H9 (cell line): ENCODE measurements at regions not wholly inside any gene's neighbourhood (a gene's known extent, or its start where the extent isn't known, plus 50 kb on each side); places are given as distances from the start of the nearest gene placed in this dataset.

Source experiments
- DNase-seq: peaks from one replicate; pipeline ENCODE4 v3.0.0-alpha.2; 2017
- H2AFZ ChIP-seq: one replicate; pipeline ENCODE4 v1.6.1; 2013; ENCODE audit warnings: mild to moderate bottlenecking, low read length, control low read depth, moderate library complexity
- H2AK5ac ChIP-seq: 2 replicates; pipeline ENCODE4 v1.6.1; 2013; ENCODE audit warnings: low read length, control low read depth, mixed read lengths; ENCODE audit not compliant: insufficient read length
- H2BK120ac ChIP-seq: one replicate; pipeline ENCODE4 v1.6.1; 2013; ENCODE audit warnings: low read depth, mild to moderate bottlenecking, low read length, control low read depth, inconsistent platforms; ENCODE audit not compliant: poor library complexity, severe bottlenecking
- H2BK12ac ChIP-seq: 2 replicates; pipeline ENCODE4 v1.6.1; 2013; ENCODE audit warnings: low read length, control low read depth, mixed read lengths, low read depth; ENCODE audit not compliant: insufficient read length
- H2BK15ac ChIP-seq: 2 replicates; pipeline ENCODE4 v1.6.1; 2013; ENCODE audit warnings: low read depth, low read length, control low read depth
- H2BK20ac ChIP-seq: one replicate; pipeline ENCODE4 v1.6.1; 2013; ENCODE audit warnings: low read depth, mild to moderate bottlenecking, low read length, control low read depth, inconsistent platforms; ENCODE audit not compliant: poor library complexity, severe bottlenecking
- H2BK5ac ChIP-seq: 2 replicates; pipeline ENCODE4 v1.6.1; 2013; ENCODE audit warnings: low read length, control low read depth, mixed read lengths; ENCODE audit not compliant: insufficient read length
- H3K14ac ChIP-seq: 2 replicates; pipeline ENCODE4 v1.6.1; 2013; ENCODE audit warnings: low read length, control low read depth; ENCODE audit not compliant: insufficient read depth
- H3K18ac ChIP-seq: 2 replicates; pipeline ENCODE4 v1.6.1; 2013; ENCODE audit warnings: low read depth, mild to moderate bottlenecking, mixed read lengths, low read length, control low read depth; ENCODE audit not compliant: insufficient read length
- H3K23ac ChIP-seq: 2 replicates; pipeline ENCODE4 v1.6.1; 2013; ENCODE audit warnings: low read length, control low read depth, mixed read lengths, low read depth; ENCODE audit not compliant: insufficient read length
- H3K23me2 ChIP-seq: 2 replicates; pipeline ENCODE4 v1.6.1; 2013; ENCODE audit warnings: low read depth, mild to moderate bottlenecking, mixed read lengths, low read length, control low read depth; ENCODE audit not compliant: insufficient read length, poor library complexity, severe bottlenecking
- H3K27ac ChIP-seq: 2 replicates; pipeline ENCODE4 v1.5.1; 2013; ENCODE audit warnings: low read length, control low read depth, mixed read lengths, low read depth; ENCODE audit not compliant: insufficient read length
- H3K27me3 ChIP-seq: 2 replicates; pipeline ENCODE4 v1.6.1; 2013; ENCODE audit warnings: low read length, control low read depth, inconsistent platforms; ENCODE audit not compliant: insufficient read depth
- H3K4ac ChIP-seq: 2 replicates; pipeline ENCODE4 v1.6.1; 2013; ENCODE audit warnings: low read depth, mild to moderate bottlenecking, control low read depth, inconsistent platforms, low read length, moderate library complexity
- H3K4me1 ChIP-seq: 2 replicates; pipeline ENCODE4 v1.6.1; 2013; ENCODE audit warnings: low read length, control low read depth, inconsistent platforms; ENCODE audit not compliant: insufficient read depth
- H3K4me2 ChIP-seq: 2 replicates; pipeline ENCODE4 v1.6.1; 2013; ENCODE audit warnings: low read length, control low read depth, mixed read lengths; ENCODE audit not compliant: insufficient read length, insufficient read depth
- H3K56ac ChIP-seq: 2 replicates; pipeline ENCODE4 v1.6.1; 2013; ENCODE audit warnings: low read depth, mild to moderate bottlenecking, mixed read lengths, low read length, control low read depth; ENCODE audit not compliant: insufficient read length
- H3K79me1 ChIP-seq: 2 replicates; pipeline ENCODE4 v1.6.1; 2013; ENCODE audit warnings: low read depth, mild to moderate bottlenecking, moderate library complexity, low read length, control low read depth, inconsistent platforms; ENCODE audit not compliant: insufficient read depth, poor library complexity, severe bottlenecking
- H3K79me2 ChIP-seq: 2 replicates; pipeline ENCODE4 v1.6.1; 2013; ENCODE audit warnings: low read length, control low read depth, inconsistent platforms; ENCODE audit not compliant: insufficient read depth
- H3K9ac ChIP-seq: 2 replicates; pipeline ENCODE4 v1.6.1; 2013; ENCODE audit warnings: low read length, control low read depth, mixed read lengths; ENCODE audit not compliant: insufficient read length; ENCODE audit errors: extremely low read depth
- H3K9me3 ChIP-seq: one replicate; pipeline ENCODE4 v1.6.1; 2013; ENCODE audit warnings: low read depth, low read length, inconsistent platforms; ENCODE audit not compliant: control insufficient read depth
- H3T11ph ChIP-seq: one replicate; pipeline ENCODE4 v1.6.1; 2013; ENCODE audit warnings: mild to moderate bottlenecking, low read length, control low read depth, inconsistent platforms
- H4K20me1 ChIP-seq: one replicate; pipeline ENCODE4 v1.6.1; 2013; ENCODE audit not compliant: control insufficient read depth, insufficient read length, insufficient read depth
- H4K5ac ChIP-seq: 2 replicates; pipeline ENCODE4 v1.6.1; 2013; ENCODE audit warnings: low read depth, mild to moderate bottlenecking, mixed read lengths, low read length, control low read depth; ENCODE audit not compliant: insufficient read length
- H4K8ac ChIP-seq: replicated peaks from 2 replicates; pipeline ENCODE4 v1.6.1; 2013; ENCODE audit warnings: low read length, control low read depth, mixed read lengths, low read depth; ENCODE audit not compliant: insufficient read length
- H4K91ac ChIP-seq: 2 replicates; pipeline ENCODE4 v1.6.1; 2013; ENCODE audit warnings: low read depth, mild to moderate bottlenecking, moderate library complexity, mixed read lengths, low read length, control low read depth; ENCODE audit not compliant: insufficient read length
- H3K27ac Mint-ChIP-seq, 3 experiments: 2 replicates in 2 of 3; 3 replicates in 1 of 3; pipeline ENCODE4 v1.8.0; 2020 to 2021; ENCODE audit warnings: mixed read lengths in 3 of 3, mild to moderate bottlenecking in 1 of 3, moderate library complexity in 1 of 3
- H3K27me3 Mint-ChIP-seq: 2 replicates; pipeline ENCODE4 v1.8.0; 2021; ENCODE audit warnings: low read depth, mild to moderate bottlenecking, moderate library complexity, mixed read lengths
- H3K36me3 Mint-ChIP-seq, 3 experiments: 2 replicates in 2 of 3; 3 replicates in 1 of 3; pipeline ENCODE4 v1.8.0; 2020 to 2021; ENCODE audit warnings: low read depth in 3 of 3, mixed read lengths in 3 of 3; ENCODE audit not compliant: insufficient read depth in 1 of 3
- H3K4me1 Mint-ChIP-seq, 2 experiments: 2 replicates each; pipeline ENCODE4 v1.8.0; 2020; ENCODE audit warnings: mixed read lengths in 2 of 2
- H3K4me3 Mint-ChIP-seq, 2 experiments: 2 replicates in 1 of 2; 3 replicates in 1 of 2; pipeline ENCODE4 v1.8.0; 2020 to 2021; ENCODE audit warnings: mild to moderate bottlenecking in 2 of 2, mixed read lengths in 2 of 2, moderate library complexity in 1 of 2
- H3K9me3 Mint-ChIP-seq, 2 experiments: 2 replicates in 1 of 2; 3 replicates in 1 of 2; pipeline ENCODE4 v1.8.0; 2020; ENCODE audit warnings: mild to moderate bottlenecking in 2 of 2, mixed read lengths in 2 of 2, moderate library complexity in 1 of 2
- WGBS: extraction: QIAGEN DNeasy Blood & Tissue Kit; methylation state at CpG from one replicate; pipeline ENCODE4 v1.1.7; 2013; ENCODE audit warnings: missing lambda C conversion rate, low lambda C conversion rate, mixed read lengths; ENCODE audit not compliant: insufficient read length; ENCODE audit errors: extremely low coverage; 5-methylcytosine and 5-hydroxymethylcytosine counted together
- TF ChIP-seq, protein P1 (sequence below): fragments of 200-600 bp; sonication (generic); conservative IDR thresholded peaks from 3 replicates; pipeline ENCODE4 v1.8.0; 2021; ENCODE audit warnings: antibody characterized with exemption, mild to moderate bottlenecking

DNA sequence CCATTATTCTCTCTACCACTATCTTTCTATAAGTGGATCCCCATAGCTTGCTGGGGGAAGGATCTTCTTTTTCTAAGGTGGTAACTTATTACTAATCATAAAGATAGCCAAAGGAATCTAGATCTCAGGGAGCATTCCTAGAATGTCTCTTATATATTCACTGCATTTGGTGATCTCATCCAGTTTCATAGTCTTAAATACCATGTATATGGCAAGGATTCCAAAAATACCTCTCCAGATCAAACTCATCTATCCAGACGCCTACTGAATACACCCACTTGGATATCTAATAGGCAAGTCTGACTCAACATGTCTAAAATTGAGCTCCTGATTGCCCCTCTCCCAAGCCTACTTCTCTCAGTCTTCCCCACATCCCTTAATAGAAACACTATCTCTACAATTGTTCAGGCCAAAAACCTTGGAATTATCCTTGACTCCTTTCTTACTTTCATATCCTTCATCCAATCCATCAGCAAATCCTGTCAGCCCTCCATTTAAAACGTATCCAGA is 264.4 kb downstream of the HACE1 start:
- Histone ChIP-seq H3K4me1 (peaks cover 5% of the 10 kb centered on the region; the same call in 1 of the 2 replicates), H3K79me2 (no peaks in the 10 kb centered on the region), H2BK120ac (no peak overlapping the region), H2BK5ac (no peak overlapping the region), H3K9me3 (no peaks in the 10 kb centered on the region), H3K4ac (no peak overlapping the region), H2AFZ (no peak overlapping the region), H3K9ac (no peak overlapping the region), H3K4me2 (no peak overlapping the region), H3K27me3 (no peaks in the 10 kb centered on the region), H3T11ph (no peak overlapping the region), H4K5ac (no peak overlapping the region), H3K18ac (no peak overlapping the region), H3K27ac (no peak overlapping the region), H4K91ac (no peak overlapping the region), H3K23ac (no peak overlapping the region), H4K8ac (no peak overlapping the region), H3K79me1 (no peaks in the 10 kb centered on the region), H4K20me1 (no peaks in the 10 kb centered on the region), H2BK12ac (no peak overlapping the region), H2BK20ac (no peak overlapping the region), H3K23me2 (no peaks in the 10 kb centered on the region), H2BK15ac (no peak overlapping the region), H3K56ac (no peak overlapping the region), H3K14ac (no peak overlapping the region), H2AK5ac (no peak overlapping the region)
- Mint-ChIP-seq H3K4me1 (peaks cover 10% of the 10 kb centered on the region in 2 experiments; a peak in 3 of 4 replicates), H3K27me3 (no peaks in the 10 kb centered on the region), H3K9me3 (no peaks in the 10 kb centered on the region), H3K36me3 (no peaks in the 10 kb centered on the region), H3K27ac (no peak overlapping the region), H3K4me3 (no peak overlapping the region)
- no CpG with 5 or more reads among the region's 2 CpGs for WGBS
- TF ChIP-seq, protein P1, sequence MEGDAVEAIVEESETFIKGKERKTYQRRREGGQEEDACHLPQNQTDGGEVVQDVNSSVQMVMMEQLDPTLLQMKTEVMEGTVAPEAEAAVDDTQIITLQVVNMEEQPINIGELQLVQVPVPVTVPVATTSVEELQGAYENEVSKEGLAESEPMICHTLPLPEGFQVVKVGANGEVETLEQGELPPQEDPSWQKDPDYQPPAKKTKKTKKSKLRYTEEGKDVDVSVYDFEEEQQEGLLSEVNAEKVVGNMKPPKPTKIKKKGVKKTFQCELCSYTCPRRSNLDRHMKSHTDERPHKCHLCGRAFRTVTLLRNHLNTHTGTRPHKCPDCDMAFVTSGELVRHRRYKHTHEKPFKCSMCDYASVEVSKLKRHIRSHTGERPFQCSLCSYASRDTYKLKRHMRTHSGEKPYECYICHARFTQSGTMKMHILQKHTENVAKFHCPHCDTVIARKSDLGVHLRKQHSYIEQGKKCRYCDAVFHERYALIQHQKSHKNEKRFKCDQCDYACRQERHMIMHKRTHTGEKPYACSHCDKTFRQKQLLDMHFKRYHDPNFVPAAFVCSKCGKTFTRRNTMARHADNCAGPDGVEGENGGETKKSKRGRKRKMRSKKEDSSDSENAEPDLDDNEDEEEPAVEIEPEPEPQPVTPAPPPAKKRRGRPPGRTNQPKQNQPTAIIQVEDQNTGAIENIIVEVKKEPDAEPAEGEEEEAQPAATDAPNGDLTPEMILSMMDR: no peak
- DNase-seq: no peak
